NCI-H2029 (cell line): ENCODE measurements at regions not wholly inside any gene's neighbourhood (a gene's known extent, or its start where the extent isn't known, plus 50 kb on each side); places are given as distances from the start of the nearest gene placed in this dataset.

Experiments
- DNase-seq: peaks from one replicate; lab custom pipeline; 2025; lab: John Stamatoyannopoulos, UW

DNA sequence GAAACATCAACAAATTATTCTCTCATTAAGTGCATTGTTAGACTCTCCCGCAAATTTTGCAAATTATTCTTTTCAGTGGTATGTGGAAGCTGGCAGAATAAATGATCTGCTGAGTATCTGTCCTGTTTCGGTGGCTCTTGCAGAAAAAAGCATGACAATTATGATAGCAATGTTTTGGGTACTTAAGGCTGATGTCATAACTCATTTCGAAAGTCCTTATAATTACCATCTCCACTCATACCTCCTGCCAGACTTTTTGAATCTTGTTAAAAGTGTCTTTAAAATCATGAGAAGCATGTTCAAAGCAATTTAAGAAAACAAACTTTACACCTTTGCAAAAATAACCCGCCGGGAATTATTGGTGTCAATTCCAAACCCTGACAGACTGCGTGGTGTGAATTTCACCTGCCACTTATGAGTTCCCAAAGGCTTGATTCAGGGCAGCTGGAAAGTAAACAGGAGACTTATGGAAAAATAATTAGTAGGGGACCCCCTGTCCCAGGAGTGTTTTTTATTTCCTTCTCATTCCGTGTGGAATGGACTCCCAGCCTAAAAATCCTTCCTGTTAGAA, 87.6 kb upstream of the E2F3 start:
- DNase-seq = no peak

- DNase-seq = no peak
Observed at GRCh38 chr6:20314866-20315845, 86.5 kb upstream of the E2F3 start.

GRCh38 chr6:20317430-20317829, 84.2 kb upstream of the E2F3 start:
- no peak for DNase-seq

DNA sequence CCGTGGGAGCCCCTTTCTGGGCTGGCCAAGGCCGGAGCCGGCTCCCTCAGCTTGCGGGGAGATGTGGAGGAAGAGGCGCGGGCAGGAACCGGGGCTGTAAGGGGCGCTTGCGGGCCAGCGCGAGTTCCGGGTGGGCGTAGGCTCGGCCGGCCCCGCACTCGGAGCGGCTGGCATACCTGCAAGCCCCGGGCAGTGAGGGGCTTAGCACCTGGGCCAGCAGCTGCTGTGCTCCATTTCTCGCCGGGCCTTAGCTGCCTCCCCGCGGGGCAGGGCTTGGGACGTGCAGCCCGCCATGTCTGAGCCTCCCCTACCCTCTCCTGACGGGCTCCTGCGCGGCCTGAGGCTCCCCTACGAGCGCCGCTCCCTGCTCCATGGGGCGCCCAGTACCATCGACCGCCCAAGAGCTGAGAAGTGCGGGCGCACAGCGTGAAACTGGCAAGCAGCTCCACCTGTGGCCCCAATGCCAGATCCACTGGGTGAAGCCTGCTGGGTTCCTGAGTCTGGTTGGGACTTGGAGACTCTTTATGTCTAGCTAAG, 82.8 kb upstream of the E2F3 start:
- no peak for DNase-seq

- no peak for DNase-seq
Observed at GRCh38 chr6:20319520-20320357, 81.9 kb upstream of the E2F3 start.

- DNase-seq = no peak
Observed at GRCh38 chr6:20325641-20326421, 75.8 kb upstream of the E2F3 start.

- DNase-seq = no peak
Observed at GRCh38 chr6:20326422-20326728, 75.3 kb upstream of the E2F3 start.

DNA sequence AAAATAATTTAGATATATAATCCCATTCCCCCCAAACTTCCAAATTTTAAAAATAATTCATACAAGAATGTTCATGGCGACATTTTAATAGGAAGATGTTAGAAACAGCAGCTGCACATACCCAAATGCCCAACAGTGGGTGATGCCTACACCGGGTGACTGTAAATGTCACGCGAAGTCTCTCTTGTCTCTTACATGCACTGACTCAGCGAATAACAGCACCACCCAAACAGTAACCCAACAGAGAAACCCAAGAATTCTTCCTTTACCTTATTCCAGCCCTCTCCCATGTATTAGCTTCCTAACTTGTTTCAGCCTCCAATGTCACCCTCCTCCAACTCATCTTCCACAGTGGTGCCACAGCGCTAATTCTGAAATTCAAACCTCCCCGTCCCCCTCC, 74.5 kb upstream of the E2F3 start:
- DNase-seq = no peak

DNA sequence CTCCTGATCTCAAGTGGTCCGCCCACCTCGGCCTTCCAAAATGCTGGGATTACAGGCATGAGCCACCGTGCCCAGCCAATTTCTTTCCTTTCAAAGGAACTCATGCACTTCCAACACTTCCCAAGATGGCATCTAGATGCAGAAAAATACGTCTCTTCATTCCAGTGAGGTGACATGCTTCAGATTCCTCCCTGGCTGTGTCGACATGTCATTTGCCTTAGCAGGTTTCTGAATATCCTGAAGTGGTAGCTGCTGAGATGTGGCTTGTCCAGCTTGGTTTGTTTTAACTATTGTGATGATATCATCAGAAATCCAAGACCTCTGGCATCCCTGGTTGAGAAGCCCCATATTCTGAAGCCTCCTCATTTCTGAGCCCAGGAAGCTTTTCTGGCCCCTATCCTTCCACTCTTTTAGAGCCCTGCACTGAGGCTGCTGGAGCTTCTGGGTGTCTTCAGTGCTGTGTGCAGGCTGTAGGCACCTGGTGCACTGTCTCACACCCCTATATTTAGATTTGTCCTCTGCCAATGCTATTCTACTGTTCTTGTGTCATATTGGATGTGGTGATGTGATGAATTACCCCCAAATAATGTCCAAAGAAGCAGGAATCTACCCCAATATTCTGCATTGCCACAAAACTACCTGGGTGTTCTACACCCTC, 73.3 kb upstream of the E2F3 start:
- no peak for DNase-seq

GRCh38 chr6:20328924-20329300, 72.8 kb upstream of the E2F3 start:
- no peak for DNase-seq

GRCh38 chr6:20331042-20331441, 70.6 kb upstream of the E2F3 start:
- no peak for DNase-seq

DNA sequence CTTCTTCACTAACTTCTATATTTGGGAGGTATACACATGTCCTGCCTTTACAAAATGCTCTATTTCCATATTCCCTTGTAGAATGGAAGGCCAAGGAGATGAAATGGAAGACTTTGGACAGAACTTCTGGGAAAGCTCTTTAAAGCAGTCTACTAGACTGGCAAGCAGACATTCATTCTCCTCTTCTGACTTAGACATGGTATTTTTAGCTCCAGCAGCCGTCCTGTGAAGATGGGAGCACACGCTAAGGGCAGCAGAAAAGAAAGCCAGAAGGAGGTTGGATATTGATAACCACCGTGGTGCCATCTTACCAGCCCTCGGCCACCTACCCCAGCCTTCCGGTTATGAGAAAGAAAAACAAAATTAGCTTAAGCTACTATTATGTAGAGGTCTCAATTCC, 70.1 kb upstream of the E2F3 start:
- DNase-seq = no peak

GRCh38 chr6:20332441-20333006, 69.2 kb upstream of the E2F3 start:
- no peak for DNase-seq

DNA sequence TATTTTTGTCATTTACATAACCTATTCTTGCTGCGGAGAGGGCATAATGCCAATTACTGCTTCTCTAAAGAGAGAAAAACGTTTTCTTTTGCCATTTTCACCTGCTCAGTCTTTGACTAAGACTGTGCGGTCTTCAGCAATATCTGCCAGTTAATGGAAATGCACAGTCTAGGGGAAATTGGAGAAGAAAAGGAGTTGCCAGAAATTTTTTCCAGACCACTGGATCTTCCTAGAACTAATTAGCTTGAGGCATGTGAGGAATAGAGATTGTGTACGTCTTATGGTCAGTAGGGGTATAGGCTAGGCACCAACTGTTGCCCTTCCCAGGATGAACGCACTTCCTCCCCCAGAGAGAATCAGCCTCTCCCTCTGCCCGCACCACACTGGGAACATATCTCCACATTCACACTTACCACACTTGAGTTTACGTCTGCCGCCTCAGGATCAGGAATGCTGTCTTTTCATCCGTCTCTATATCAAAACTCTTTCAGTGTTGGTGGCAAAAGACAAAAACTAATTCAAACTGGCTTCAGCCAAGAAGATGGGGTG, 67.9 kb upstream of the E2F3 start:
- no peak for DNase-seq

GRCh38 chr6:20334334-20334733, 67.3 kb upstream of the E2F3 start:
- no peak for DNase-seq

- DNase-seq = no peak
Observed at GRCh38 chr6:20334962-20335361, 66.7 kb upstream of the E2F3 start.

GRCh38 chr6:20335872-20336271, 65.8 kb upstream of the E2F3 start:
- no peak for DNase-seq

GRCh38 chr6:20338156-20338555, 63.5 kb upstream of the E2F3 start:
- DNase-seq = no peak

DNA sequence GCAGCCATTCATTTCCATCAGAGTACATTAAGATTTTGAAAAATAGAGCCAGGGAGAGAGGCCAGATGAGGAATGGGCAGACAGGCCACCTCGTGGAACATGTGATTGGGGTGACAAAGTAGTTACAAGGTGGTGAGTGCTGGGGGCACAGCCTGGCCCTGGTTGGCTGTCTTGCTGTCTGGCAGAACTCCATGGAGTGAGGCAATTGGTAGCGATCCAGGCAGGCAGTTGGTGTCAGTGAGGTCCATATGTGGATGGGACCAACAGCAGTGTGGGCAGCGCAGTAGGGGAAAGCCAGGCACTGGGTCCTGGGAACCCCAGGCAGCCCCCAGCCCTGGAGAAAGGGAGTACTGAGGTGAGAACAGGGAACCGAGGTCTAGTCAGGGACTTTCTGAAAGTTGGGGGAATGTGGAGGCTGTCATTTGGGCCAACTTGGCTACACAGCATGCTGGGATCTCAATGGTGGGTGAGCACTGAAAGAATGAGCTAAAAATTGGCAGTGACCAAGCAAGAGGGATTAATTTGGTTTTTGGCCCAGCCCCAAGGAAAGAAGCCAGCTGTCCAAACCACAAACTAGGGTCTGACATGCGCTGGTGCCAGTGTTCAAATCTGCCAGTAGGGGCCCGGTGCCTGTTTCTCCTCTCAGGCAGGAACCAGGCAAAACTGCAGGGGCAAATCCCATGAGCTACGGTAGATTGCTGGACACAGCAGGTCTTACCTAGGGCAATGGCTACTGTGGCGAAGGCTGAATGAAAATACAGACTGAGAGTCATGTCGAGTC, 61.4 kb upstream of the E2F3 start:
- no peak for DNase-seq

GRCh38 chr6:20341096-20341495, 60.6 kb upstream of the E2F3 start:
- DNase-seq = no peak
